Skeletal muscle cell (primary cell): ENCODE measurements at regions not wholly inside any gene's neighbourhood (a gene's known extent, or its start where the extent isn't known, plus 50 kb on each side); places are given as distances from the start of the nearest gene placed in this dataset.

ENCODE experiments used
- DNase-seq: peaks from one replicate; pipeline ENCODE4 v3.0.0-alpha.2; 2010; ENCODE audit warnings: low read depth
- H3K4me3 ChIP-seq: 2 replicates; pipeline ENCODE4 v1.5.1; 2011; ENCODE audit warnings: low read depth, mild to moderate bottlenecking, control low read depth, low read length, moderate library complexity

- no peak overlapping the region for H3K4me3 ChIP-seq
- no peak for DNase-seq
These were observed 223.6 kb upstream of the TMPO start for GRCh38 chr12:98291828-98292227.

GRCh38 chr12:98294051-98294805, 221.2 kb upstream of the TMPO start:
- DNase-seq, result no peak
- H3K4me3 ChIP-seq, result no peak overlapping the region

- H3K4me3 ChIP-seq, result no peak overlapping the region
- DNase-seq, result no peak
These were observed 219.7 kb upstream of the TMPO start for GRCh38 chr12:98295681-98296080.

GRCh38 chr12:98296462-98297079, 218.8 kb upstream of the TMPO start:
- H3K4me3 ChIP-seq, result no peak overlapping the region
- no peak for DNase-seq

- H3K4me3 ChIP-seq, result no peak overlapping the region
- no peak for DNase-seq
These were observed 217.9 kb upstream of the TMPO start for GRCh38 chr12:98297538-98297937.

- DNase-seq, result no peak
- no peak overlapping the region for H3K4me3 ChIP-seq
These were observed 207.2 kb upstream of the TMPO start for GRCh38 chr12:98308141-98308540.

- DNase-seq, result no peak
- no peak overlapping the region for H3K4me3 ChIP-seq
These were observed 197.2 kb upstream of the TMPO start for GRCh38 chr12:98317939-98318899.

- H3K4me3 ChIP-seq, result no peak overlapping the region
- no peak for DNase-seq
These were observed 195.5 kb upstream of the TMPO start for GRCh38 chr12:98319716-98320425.

GRCh38 chr12:98325003-98325402, 190.4 kb upstream of the TMPO start:
- DNase-seq, result no peak
- H3K4me3 ChIP-seq, result no peak overlapping the region

GRCh38 chr12:98328467-98328866, 186.9 kb upstream of the TMPO start:
- H3K4me3 ChIP-seq, result no peak overlapping the region
- DNase-seq, result no peak

GRCh38 chr12:98329589-98329988, 185.8 kb upstream of the TMPO start:
- no peak for DNase-seq
- H3K4me3 ChIP-seq, result no peak overlapping the region

- DNase-seq, result no peak
These were observed 182.7 kb upstream of the TMPO start for GRCh38 chr12:98332642-98333041.

GRCh38 chr12:98334768-98335167, 180.6 kb upstream of the TMPO start:
- no peak for DNase-seq
- no peak overlapping the region for H3K4me3 ChIP-seq

More at GRCh38 chr12:98332642-98333041, 182.7 kb upstream of the TMPO start:
- H3K4me3 ChIP-seq, result no peak overlapping the region

GRCh38 chr12:98341026-98341425, 174.4 kb upstream of the TMPO start:
- no peak for DNase-seq

GRCh38 chr12:98341732-98342131, 173.7 kb upstream of the TMPO start:
- no peak for DNase-seq
- H3K4me3 ChIP-seq, result no peak overlapping the region

More at GRCh38 chr12:98341026-98341425, 174.4 kb upstream of the TMPO start:
- no peak overlapping the region for H3K4me3 ChIP-seq

- no peak for DNase-seq
- no peak overlapping the region for H3K4me3 ChIP-seq
These were observed 172.3 kb upstream of the TMPO start for GRCh38 chr12:98343002-98343567.

GRCh38 chr12:98344046-98344930, 171.1 kb upstream of the TMPO start:
- no peak overlapping the region for H3K4me3 ChIP-seq

GRCh38 chr12:98345308-98345876, 170.0 kb upstream of the TMPO start:
- DNase-seq, result no peak

More at GRCh38 chr12:98344046-98344930, 171.1 kb upstream of the TMPO start:
- no peak for DNase-seq

More at GRCh38 chr12:98345308-98345876, 170.0 kb upstream of the TMPO start:
- H3K4me3 ChIP-seq, result no peak overlapping the region
